HEK293 (cell line): ENCODE measurements at regions not wholly inside any gene's neighbourhood (a gene's known extent, or its start where the extent isn't known, plus 50 kb on each side); places are given as distances from the start of the nearest gene placed in this dataset.

ENCODE experiments used
- CTCF ChIA-PET: fragments of 350-600 bp; formaldehyde crosslinking; extraction: SDS; loops from one replicate; lab custom pipeline; 2021; ENCODE audit warnings: antibody characterized with exemption; lab: Yijun Ruan, JAX
- POLR2A ChIA-PET: fragments of 300-600 bp; formaldehyde crosslinking; extraction: SDS; loops from one replicate; lab custom pipeline; 2020; ENCODE audit warnings: antibody characterized with exemption, inconsistent platforms; lab: Yijun Ruan, JAX
- H3K27ac ChIP-seq: fragments of 200-500 bp; sonication (Bioruptor generic); 2 replicates; pipeline ENCODE4 v1.5.1; 2014; ENCODE audit warnings: low read depth, low read length, control low read depth, inconsistent platforms; ENCODE audit errors: extremely low read depth
- H3K36me3 ChIP-seq, 2 experiments: fragments of 200-500 bp in 1 of 2; sonication (Bioruptor generic) in 1 of 2; 1 replicate in 1 of 2; 2 replicates in 1 of 2; pipeline ENCODE4 v1.5.1; 2014 to 2017; ENCODE audit warnings: inconsistent platforms in 2 of 2, low read length in 2 of 2; ENCODE audit not compliant: control insufficient read depth in 2 of 2, insufficient read depth in 1 of 2
- H3K4me1 ChIP-seq: fragments of 200-500 bp; sonication (Bioruptor generic); 2 replicates; pipeline ENCODE4 v1.5.1; 2014; ENCODE audit warnings: mild to moderate bottlenecking, low read length, inconsistent platforms; ENCODE audit not compliant: control insufficient read depth, insufficient read depth
- H3K4me3 ChIP-seq: 2 replicates; pipeline ENCODE4 v1.5.1; 2011; ENCODE audit warnings: low read depth, mild to moderate bottlenecking, control low read depth, low read length, moderate library complexity
- H3K9me3 ChIP-seq: fragments of 200-500 bp; sonication (Bioruptor generic); 2 replicates; pipeline ENCODE4 v1.5.1; 2014; ENCODE audit warnings: low read depth, low read length, inconsistent platforms; ENCODE audit not compliant: control insufficient read depth, insufficient read depth
- ELK4 ChIP-seq: IDR thresholded peaks from 2 replicates; pipeline ENCODE4 v1.6.1; 2011; ENCODE audit warnings: mild to moderate bottlenecking, low read depth, low read length, borderline replicate concordance
- KLF9 ChIP-seq: fragments of 450-650 bp; formaldehyde crosslinking; IDR thresholded peaks from 2 replicates; pipeline ENCODE4 v1.5.1; 2016; ENCODE audit warnings: missing biosample characterization, missing genetic modification characterization, low read depth
- PATZ1 ChIP-seq: fragments of 450-650 bp; formaldehyde crosslinking; IDR thresholded peaks from 2 replicates; pipeline ENCODE4 v1.5.1; 2016; ENCODE audit warnings: missing biosample characterization, missing genetic modification characterization
- PRDM1 ChIP-seq: fragments of 450-650 bp; formaldehyde crosslinking; IDR thresholded peaks from 2 replicates; pipeline ENCODE4; 2016; ENCODE audit warnings: missing biosample characterization, missing genetic modification characterization
- PRDM6 ChIP-seq: fragments of 450-650 bp; formaldehyde crosslinking; IDR thresholded peaks from 2 replicates; pipeline ENCODE4 v1.5.1; 2017; ENCODE audit warnings: missing biosample characterization, missing genetic modification characterization
- RBAK ChIP-seq: fragments of 450-650 bp; formaldehyde crosslinking; IDR thresholded peaks from 2 replicates; pipeline ENCODE4 v1.5.1; 2016; ENCODE audit warnings: missing biosample characterization, missing genetic modification characterization
- SCRT1 ChIP-seq: fragments of 450-650 bp; formaldehyde crosslinking; IDR thresholded peaks from 2 replicates; pipeline ENCODE4 v1.5.1; 2016; ENCODE audit warnings: missing biosample characterization, missing genetic modification characterization, borderline replicate concordance
- SP3 ChIP-seq: fragments of 450-650 bp; formaldehyde crosslinking; IDR thresholded peaks from 2 replicates; pipeline ENCODE4 v1.5.1; 2016; ENCODE audit warnings: missing biosample characterization, missing genetic modification characterization
- SP7 ChIP-seq: fragments of 450-650 bp; formaldehyde crosslinking; IDR thresholded peaks from 2 replicates; pipeline ENCODE4 v1.5.1; 2016; ENCODE audit warnings: missing biosample characterization, missing genetic modification characterization
- WT1 ChIP-seq: fragments of 450-650 bp; formaldehyde crosslinking; IDR thresholded peaks from 2 replicates; pipeline ENCODE4 v1.5.1; 2016; ENCODE audit warnings: missing biosample characterization, missing genetic modification characterization
- ZBTB7A ChIP-seq: fragments of 450-650 bp; formaldehyde crosslinking; IDR thresholded peaks from 2 replicates; pipeline ENCODE4 v1.5.1; 2016; ENCODE audit warnings: low read depth, missing biosample characterization, missing genetic modification characterization
- ZEB2 ChIP-seq: fragments of 450-650 bp; formaldehyde crosslinking; IDR thresholded peaks from 2 replicates; pipeline ENCODE4 v1.5.1; 2016; ENCODE audit warnings: missing biosample characterization, missing genetic modification characterization
- ZFP41 ChIP-seq: fragments of 450-650 bp; formaldehyde crosslinking; IDR thresholded peaks from 2 replicates; pipeline ENCODE4 v1.5.1; 2016; ENCODE audit warnings: missing biosample characterization, missing genetic modification characterization, borderline replicate concordance
- ZNF155 ChIP-seq: fragments of 450-650 bp; formaldehyde crosslinking; IDR thresholded peaks from 2 replicates; pipeline ENCODE4 v1.5.1; 2016; ENCODE audit warnings: missing biosample characterization, missing genetic modification characterization
- ZNF157 ChIP-seq: fragments of 450-650 bp; formaldehyde crosslinking; IDR thresholded peaks from 2 replicates; pipeline ENCODE4 v1.5.1; 2016; ENCODE audit warnings: missing biosample characterization, missing genetic modification characterization
- ZNF175 ChIP-seq: fragments of 450-650 bp; formaldehyde crosslinking; IDR thresholded peaks from 2 replicates; pipeline ENCODE4 v1.5.1; 2016; ENCODE audit warnings: missing biosample characterization, missing genetic modification characterization
- ZNF248 ChIP-seq: fragments of 450-650 bp; formaldehyde crosslinking; IDR thresholded peaks from 2 replicates; pipeline ENCODE4 v1.5.1; 2017; ENCODE audit warnings: missing biosample characterization, missing genetic modification characterization
- ZNF335 ChIP-seq: fragments of 450-650 bp; formaldehyde crosslinking; conservative IDR thresholded peaks from 2 replicates; pipeline ENCODE4 v1.5.1; 2016; ENCODE audit warnings: missing biosample characterization, missing genetic modification characterization
- ZNF473 ChIP-seq: fragments of 450-650 bp; formaldehyde crosslinking; IDR thresholded peaks from 2 replicates; pipeline ENCODE4 v1.5.1; 2017; ENCODE audit warnings: missing biosample characterization, missing genetic modification characterization
- ZNF501 ChIP-seq: fragments of 450-650 bp; formaldehyde crosslinking; IDR thresholded peaks from 2 replicates; pipeline ENCODE4 v1.5.1; 2016; ENCODE audit warnings: missing biosample characterization, missing genetic modification characterization
- ZNF555 ChIP-seq: fragments of 450-650 bp; formaldehyde crosslinking; conservative IDR thresholded peaks from 2 replicates; pipeline ENCODE4 v1.5.1; 2017; ENCODE audit warnings: missing biosample characterization, mild to moderate bottlenecking, missing genetic modification characterization, inconsistent platforms
- ZNF585B ChIP-seq: fragments of 450-650 bp; formaldehyde crosslinking; IDR thresholded peaks from 2 replicates; pipeline ENCODE4 v1.5.1; 2016; ENCODE audit warnings: missing biosample characterization, missing genetic modification characterization
- ZNF596 ChIP-seq: fragments of 450-650 bp; IDR thresholded peaks from 2 replicates; pipeline ENCODE4 v1.5.0; 2018; ENCODE audit warnings: missing biosample characterization, mild to moderate bottlenecking, missing genetic modification characterization, moderate library complexity
- ZNF664 ChIP-seq: fragments of 450-650 bp; formaldehyde crosslinking; IDR thresholded peaks from 2 replicates; pipeline ENCODE4 v1.5.1; 2016; ENCODE audit warnings: missing biosample characterization, missing genetic modification characterization
- ZNF707 ChIP-seq: fragments of 450-650 bp; formaldehyde crosslinking; IDR thresholded peaks from 2 replicates; pipeline ENCODE4 v1.5.1; 2016; ENCODE audit warnings: missing biosample characterization, missing genetic modification characterization
- ZNF76 ChIP-seq: fragments of 450-650 bp; formaldehyde crosslinking; IDR thresholded peaks from 2 replicates; pipeline ENCODE4; 2016; ENCODE audit warnings: low read depth, missing biosample characterization, missing genetic modification characterization, borderline replicate concordance
- ZNF785 ChIP-seq: fragments of 450-650 bp; formaldehyde crosslinking; IDR thresholded peaks from 2 replicates; pipeline ENCODE4 v1.5.1; 2016; ENCODE audit warnings: missing biosample characterization, missing genetic modification characterization
- ZSCAN4 ChIP-seq: fragments of 450-650 bp; formaldehyde crosslinking; IDR thresholded peaks from 2 replicates; pipeline ENCODE4 v1.5.1; 2017; ENCODE audit warnings: missing biosample characterization, missing genetic modification characterization
- ZSCAN5A ChIP-seq: fragments of 450-650 bp; formaldehyde crosslinking; IDR thresholded peaks from 2 replicates; pipeline ENCODE4 v1.5.1; 2016; ENCODE audit warnings: missing biosample characterization, missing genetic modification characterization

- CTCF ChIA-PET: interaction anchor here (0.8 to 1.2 kb wide), 2 partner anchors 8 to 22 kb away, joined by 3 read pairs; no protein-coding TSS in a partner anchor
- H3K4me1 ChIP-seq: no peaks in the 10 kb centered on the region
- no peaks in the 10 kb centered on the region; the same call in 1 of the 2 replicates for H3K9me3 ChIP-seq
- no peaks in the 10 kb centered on the region for H3K36me3 ChIP-seq
- no peak for TF ChIP-seq ZNF76 (tag by site-specific recombination)
- no peak for TF ChIP-seq ZNF555
- TF ChIP-seq ZNF596: no peak
- no peak for TF ChIP-seq KLF9 (tag by site-specific recombination)
- no peak for TF ChIP-seq ZNF785 (tag by site-specific recombination)
- no peak for TF ChIP-seq WT1 (tag by site-specific recombination)
- TF ChIP-seq ZBTB7A (tag by site-specific recombination): no peak
- no peak for TF ChIP-seq RBAK
- no peak for TF ChIP-seq ELK4
- no peak for TF ChIP-seq PRDM1 (tag by site-specific recombination)
- TF ChIP-seq ZNF501 (tag by site-specific recombination): no peak
- TF ChIP-seq PRDM6 (tag by site-specific recombination): no peak
- no peak overlapping the region for H3K27ac ChIP-seq
- no peak overlapping the region for H3K4me3 ChIP-seq
- POLR2A ChIA-PET: no interaction called here
Measured at GRCh38 chr5:28648108-28648507, 1609.7 kb upstream of the CDH9 start.

GRCh38 chr5:28632607-28633006, 1594.2 kb upstream of the CDH9 start:
- H3K4me1 ChIP-seq: no peaks in the 10 kb centered on the region
- ChIA-PET POLR2A (no interaction called here), CTCF (interaction anchor here (1.9 to 2.2 kb wide), 2 partner anchors 158 to 288 kb away, joined by 5 to 8 read pairs; no protein-coding TSS in a partner anchor)
- H3K9me3 ChIP-seq: no peaks in the 10 kb centered on the region
- no peak overlapping the region for H3K27ac ChIP-seq
- no peaks in the 10 kb centered on the region for H3K36me3 ChIP-seq
- no peak overlapping the region for H3K4me3 ChIP-seq
- TF ChIP-seq ZNF175 (tag by site-specific recombination) (no peak), ZNF585B (tag by site-specific recombination) (no peak), ZEB2 (tag by site-specific recombination) (no peak), SP7 (tag by site-specific recombination) (no peak), ZNF473 (tag by site-specific recombination) (no peak), ZNF155 (tag by site-specific recombination) (no peak), ZNF335 (tag by site-specific recombination) (no peak), ZNF664 (tag by site-specific recombination) (no peak), ZNF157 (tag by site-specific recombination) (no peak), PRDM6 (tag by site-specific recombination) (no peak), ZSCAN4 (tag by site-specific recombination) (no peak), PATZ1 (tag by site-specific recombination) (no peak), ZFP41 (no peak), SP3 (no peak), ZSCAN5A (tag by site-specific recombination) (no peak), SCRT1 (tag by site-specific recombination) (no peak), ZNF248 (tag by site-specific recombination) (no peak), ZNF707 (tag by site-specific recombination) (no peak)
